PC-3 (cell line): ENCODE measurements at regions not wholly inside any gene's neighbourhood (a gene's known extent, or its start where the extent isn't known, plus 50 kb on each side); places are given as distances from the start of the nearest gene placed in this dataset.

Experiments
- ATAC-seq: fragments of 200-7000 bp; cut with Tn5 transposase; 2 replicates; pipeline ENCODE4 v1.9.1; 2020; ENCODE audit warnings: mild to moderate bottlenecking, moderate library complexity
- BruUV-seq: library from RNA; stranded (reverse); fragments of 400-500 nt; replicated peaks from 2 replicates; lab custom pipeline; 2021; lab: Mats Ljungman, UMichigan
- CTCF ChIA-PET: fragments of 300-600 bp; sonication (Branson Sonifier 250); formaldehyde crosslinking; loops from one replicate; lab custom pipeline; 2022; ENCODE audit warnings: antibody characterized with exemption; lab: Charles Lee
- POLR2A ChIA-PET: fragments of 300-600 bp; sonication (Branson Sonifier 250); formaldehyde crosslinking; loops from one replicate; lab custom pipeline; 2022; ENCODE audit warnings: antibody characterized with exemption; ENCODE audit not compliant: unreplicated experiment; lab: Charles Lee
- DNase-seq: peaks from one replicate; pipeline ENCODE4 v3.0.0-alpha.2; 2015
- H2AFZ ChIP-seq: fragments of 300-600 bp; sonication (generic); 2 replicates; pipeline ENCODE4 v1.6.0; 2016; ENCODE audit warnings: antibody characterized with exemption, low read length
- H3F3A ChIP-seq: fragments of 300-600 bp; sonication (generic); one replicate; pipeline ENCODE4 v1.6.0; 2017; ENCODE audit warnings: antibody characterized with exemption, low read length, control low read depth, mild to moderate bottlenecking; ENCODE audit not compliant: unreplicated experiment
- H3K27ac ChIP-seq: fragments of 300-600 bp; sonication (generic); 2 replicates; pipeline ENCODE4 v1.5.1; 2016; ENCODE audit warnings: mild to moderate bottlenecking, low read length
- H3K27me3 ChIP-seq: fragments of 300-600 bp; sonication (generic); 2 replicates; pipeline ENCODE4 v1.6.1; 2016; ENCODE audit warnings: low read length, mixed read lengths
- H3K36me3 ChIP-seq: fragments of 300-600 bp; sonication (generic); 2 replicates; pipeline ENCODE4 v1.6.1; 2016; ENCODE audit warnings: low read depth, mixed run types, low read length, mixed read lengths
- H3K4me1 ChIP-seq: fragments of 300-600 bp; sonication (generic); 2 replicates; pipeline ENCODE4 v1.5.1; 2016; ENCODE audit warnings: low read length; ENCODE audit not compliant: insufficient read depth
- H3K4me2 ChIP-seq: fragments of 300-600 bp; sonication (generic); 2 replicates; pipeline ENCODE4 v1.6.0; 2016; ENCODE audit warnings: low read length
- H3K4me3 ChIP-seq: fragments of 300-600 bp; sonication (generic); 2 replicates; pipeline ENCODE4 v1.5.1; 2016; ENCODE audit warnings: mild to moderate bottlenecking, low read length, mixed read lengths
- H3K79me2 ChIP-seq: fragments of 300-600 bp; sonication (generic); 2 replicates; pipeline ENCODE4 v1.6.1; 2017; ENCODE audit warnings: low read length, mixed read lengths
- H3K9ac ChIP-seq: fragments of 300-600 bp; sonication (generic); 2 replicates; pipeline ENCODE4 v1.6.0; 2016; ENCODE audit warnings: mild to moderate bottlenecking, low read length
- H3K9me2 ChIP-seq: fragments of 300-600 bp; sonication (generic); replicated peaks from 2 replicates; pipeline ENCODE4 v1.6.1; 2016; ENCODE audit warnings: mixed run types, low read length, mixed read lengths
- H3K9me3 ChIP-seq: fragments of 300-600 bp; sonication (generic); 2 replicates; pipeline ENCODE4 v1.6.1; 2016; ENCODE audit warnings: low read length, mixed read lengths
- H4K20me1 ChIP-seq: fragments of 300-600 bp; sonication (generic); 2 replicates; pipeline ENCODE4 v1.6.1; 2016; ENCODE audit warnings: low read length, mixed read lengths
- CTCF ChIP-seq: fragments of 300-600 bp; sonication (generic); conservative IDR thresholded peaks from 2 replicates; pipeline ENCODE4 v1.5.1; 2017; ENCODE audit warnings: antibody characterized with exemption, low read depth, mild to moderate bottlenecking, low read length
- EZH2 ChIP-seq: fragments of 300-600 bp; sonication (generic); IDR thresholded peaks from one replicate; pipeline ENCODE4 v1.6.1; 2017; ENCODE audit warnings: antibody characterized with exemption, mild to moderate bottlenecking, low read length; ENCODE audit not compliant: unreplicated experiment
- EZH2phosphoT487 ChIP-seq: fragments of 300-600 bp; sonication (generic); IDR thresholded peaks from 2 replicates; pipeline ENCODE4 v1.6.1; 2018; ENCODE audit warnings: mild to moderate bottlenecking, antibody characterized with exemption, low read length, borderline replicate concordance
- intact Hi-C: fragments of 100-400 bp; cut with micrococcal nuclease; formaldehyde crosslinking; loops from 2 replicates; pipeline ENCODE4 v1.9.0; 2023

GRCh38 chr3:168475704-168476103 lies 380.0 kb upstream of the GOLIM4 start:
- no peaks in the 10 kb centered on the region for H3K9me3 ChIP-seq
- H3K4me1 ChIP-seq = no peaks in the 10 kb centered on the region
- H3K9ac ChIP-seq = no peak overlapping the region
- no peaks in the 10 kb centered on the region for H3F3A ChIP-seq
- no peaks in the 10 kb centered on the region for H4K20me1 ChIP-seq
- POLR2A ChIA-PET = no interaction called here
- no peak for ATAC-seq
- H3K79me2 ChIP-seq = no peaks in the 10 kb centered on the region
- no peak overlapping the region for H3K4me3 ChIP-seq
- H3K36me3 ChIP-seq = no peaks in the 10 kb centered on the region
- H3K27ac ChIP-seq = no peak overlapping the region
- H3K27me3 ChIP-seq = 0 out of 2 replicates have a peak, but pooled peaks cover 5% of the 10 kb centered on the region
- DNase-seq = no peak
- H2AFZ ChIP-seq = no peak overlapping the region
- no peak overlapping the region for H3K4me2 ChIP-seq
- no TSS peak for BruUV-seq
- CTCF ChIA-PET = no interaction called here
- TF ChIP-seq EZH2 (no peak), EZH2phosphoT487 (no peak), CTCF (no peak)
- no peaks in the 10 kb centered on the region for H3K9me2 ChIP-seq
- intact Hi-C loops = no loop called here

- Histone ChIP-seq H3F3A (no peaks in the 10 kb centered on the region), H4K20me1 (no peaks in the 10 kb centered on the region), H3K36me3 (no peaks in the 10 kb centered on the region), H3K27me3 (0 out of 2 replicates have a peak, but pooled peaks cover 5% of the 10 kb centered on the region), H3K79me2 (no peaks in the 10 kb centered on the region), H3K4me1 (no peaks in the 10 kb centered on the region), H3K9me2 (no peaks in the 10 kb centered on the region), H3K4me2 (no peak overlapping the region), H3K9ac (no peak overlapping the region), H2AFZ (no peak overlapping the region), H3K27ac (no peak overlapping the region), H3K9me3 (no peaks in the 10 kb centered on the region), H3K4me3 (no peak overlapping the region)
- intact Hi-C loops = no loop called here
- ChIA-PET POLR2A (no interaction called here), CTCF (no interaction called here)
- ATAC-seq = no peak
- TF ChIP-seq EZH2phosphoT487 = no peak
- no peak for TF ChIP-seq EZH2
- no peak for TF ChIP-seq CTCF
- BruUV-seq = no TSS peak
- DNase-seq = no peak
These were observed 377.7 kb upstream of the GOLIM4 start for GRCh38 chr3:168473334-168473890.

- Histone ChIP-seq H3K9me3 (no peaks in the 10 kb centered on the region), H2AFZ (no peak overlapping the region), H3K27ac (no peak overlapping the region), H3K4me3 (no peak overlapping the region), H3F3A (no peaks in the 10 kb centered on the region), H3K36me3 (no peaks in the 10 kb centered on the region), H3K27me3 (0 out of 2 replicates have a peak, but pooled peaks cover 5% of the 10 kb centered on the region), H3K4me1 (no peaks in the 10 kb centered on the region), H3K4me2 (no peak overlapping the region), H3K9me2 (no peaks in the 10 kb centered on the region), H3K79me2 (no peaks in the 10 kb centered on the region), H4K20me1 (no peaks in the 10 kb centered on the region), H3K9ac (no peak overlapping the region)
- intact Hi-C loops = no loop called here
- TF ChIP-seq EZH2 = no peak
- TF ChIP-seq EZH2phosphoT487 = no peak
- no peak for TF ChIP-seq CTCF
- DNase-seq (no peak), ATAC-seq (no peak)
- no TSS peak for BruUV-seq
- ChIA-PET CTCF (interaction anchor here (0.7 kb wide), 1 partner anchor 375 kb away, joined by 5 read pairs; no protein-coding TSS in a partner anchor), POLR2A (no interaction called here)
These were observed 377.1 kb upstream of the GOLIM4 start for GRCh38 chr3:168472783-168473182.
